ENCODE measurements at regions not wholly inside any gene's neighbourhood (a gene's known extent, or its start where the extent isn't known, plus 50 kb on each side); places are given as distances from the start of the nearest gene placed in this dataset.
"Not testable (repeated sequence)": the region's sequence is repeated elsewhere in the genome, so short reads cannot be mapped to it uniquely, and the experiment has no call there.

DNA sequence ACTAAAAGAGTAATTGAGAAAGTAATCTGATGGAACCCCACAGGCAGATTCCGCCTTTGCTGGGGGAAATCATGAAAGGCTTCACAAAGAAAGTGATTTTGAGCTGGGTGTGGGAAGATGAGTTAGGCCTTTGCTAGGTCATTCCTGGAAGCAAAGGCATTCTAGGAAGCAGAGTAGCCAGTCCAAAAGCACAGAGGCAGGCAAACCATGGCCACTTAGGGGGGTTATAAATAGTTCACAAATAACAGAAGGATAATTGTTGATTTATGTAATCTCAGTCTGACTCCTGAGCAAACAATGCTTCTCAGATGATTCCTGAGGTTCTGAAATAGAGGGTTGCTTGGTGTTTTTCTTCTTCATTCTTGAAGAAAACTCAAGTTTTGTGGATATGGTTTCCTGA is 576.3 kb downstream of the NTRK3 start:
- H3K4me3 ChIP-seq: no peak overlapping the region
- peaks cover 0 to 15% (median 6%) of the 10 kb centered on the region in 4 donors for H3K9me3 ChIP-seq
- no peaks in the 10 kb centered on the region for H3K4me1 ChIP-seq
- TF ChIP-seq POLR2AphosphoS5 (IDR thresholded peaks at IDR 0.05) (no peak), EP300 (IDR thresholded peaks at IDR 0.05) (no peak), POLR2A (IDR thresholded peaks at IDR 0.05) (no peak)
- TF ChIP-seq, protein P1, sequence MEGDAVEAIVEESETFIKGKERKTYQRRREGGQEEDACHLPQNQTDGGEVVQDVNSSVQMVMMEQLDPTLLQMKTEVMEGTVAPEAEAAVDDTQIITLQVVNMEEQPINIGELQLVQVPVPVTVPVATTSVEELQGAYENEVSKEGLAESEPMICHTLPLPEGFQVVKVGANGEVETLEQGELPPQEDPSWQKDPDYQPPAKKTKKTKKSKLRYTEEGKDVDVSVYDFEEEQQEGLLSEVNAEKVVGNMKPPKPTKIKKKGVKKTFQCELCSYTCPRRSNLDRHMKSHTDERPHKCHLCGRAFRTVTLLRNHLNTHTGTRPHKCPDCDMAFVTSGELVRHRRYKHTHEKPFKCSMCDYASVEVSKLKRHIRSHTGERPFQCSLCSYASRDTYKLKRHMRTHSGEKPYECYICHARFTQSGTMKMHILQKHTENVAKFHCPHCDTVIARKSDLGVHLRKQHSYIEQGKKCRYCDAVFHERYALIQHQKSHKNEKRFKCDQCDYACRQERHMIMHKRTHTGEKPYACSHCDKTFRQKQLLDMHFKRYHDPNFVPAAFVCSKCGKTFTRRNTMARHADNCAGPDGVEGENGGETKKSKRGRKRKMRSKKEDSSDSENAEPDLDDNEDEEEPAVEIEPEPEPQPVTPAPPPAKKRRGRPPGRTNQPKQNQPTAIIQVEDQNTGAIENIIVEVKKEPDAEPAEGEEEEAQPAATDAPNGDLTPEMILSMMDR (IDR thresholded peaks at IDR 0.05): no peak
- no peak overlapping the region for H3K27ac ChIP-seq
- intact Hi-C loops (cut with DNase I; ENCODE audit: low total_unique reads): no loop called here
- H3K27me3 ChIP-seq: no peaks in the 10 kb centered on the region
- H3K36me3 ChIP-seq: no peaks in the 10 kb centered on the region
- WGBS, 5 donors: 85 to 96% (median 93%) methylated on average over 1 of the region's 1 CpG
- no peak for DNase-seq

DNA sequence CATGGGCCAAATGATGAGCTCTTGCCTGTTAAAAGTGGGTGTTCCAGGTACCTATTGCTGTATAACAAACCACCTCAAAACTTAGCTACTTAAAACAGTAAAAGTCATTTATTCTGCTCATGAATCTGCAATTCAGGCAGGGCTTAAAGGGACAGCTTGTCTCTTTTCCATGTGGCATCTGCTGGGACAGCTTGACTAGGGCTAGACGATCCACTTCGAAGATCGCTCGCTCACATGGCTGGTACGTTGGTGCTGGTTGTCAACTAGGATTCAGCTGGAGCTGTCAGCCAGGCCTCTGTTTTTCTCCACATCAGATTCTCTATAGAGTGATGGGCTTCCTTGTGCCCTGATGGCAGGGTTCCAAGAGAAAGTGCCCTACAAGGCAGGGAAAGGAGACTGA is 581.3 kb downstream of the NTRK3 start:
- no peak overlapping the region for H3K27ac ChIP-seq
- no peaks in the 10 kb centered on the region for H3K4me1 ChIP-seq
- TF ChIP-seq POLR2AphosphoS5 (IDR thresholded peaks at IDR 0.05) (no peak), POLR2A (IDR thresholded peaks at IDR 0.05) (no peak)
- intact Hi-C loops (cut with DNase I; ENCODE audit: low total_unique reads): no loop called here
- no peak for DNase-seq
- H3K36me3 ChIP-seq: no peaks in the 10 kb centered on the region
- H3K9me3 ChIP-seq: peaks cover 0 to 17% (median 6%) of the 10 kb centered on the region in 4 donors
- no peak overlapping the region for H3K4me3 ChIP-seq
- WGBS, 5 donors: 78 to 95% (median 89%) methylated on average over 5 of the region's 5 CpGs
- no peaks in the 10 kb centered on the region for H3K27me3 ChIP-seq

DNA sequence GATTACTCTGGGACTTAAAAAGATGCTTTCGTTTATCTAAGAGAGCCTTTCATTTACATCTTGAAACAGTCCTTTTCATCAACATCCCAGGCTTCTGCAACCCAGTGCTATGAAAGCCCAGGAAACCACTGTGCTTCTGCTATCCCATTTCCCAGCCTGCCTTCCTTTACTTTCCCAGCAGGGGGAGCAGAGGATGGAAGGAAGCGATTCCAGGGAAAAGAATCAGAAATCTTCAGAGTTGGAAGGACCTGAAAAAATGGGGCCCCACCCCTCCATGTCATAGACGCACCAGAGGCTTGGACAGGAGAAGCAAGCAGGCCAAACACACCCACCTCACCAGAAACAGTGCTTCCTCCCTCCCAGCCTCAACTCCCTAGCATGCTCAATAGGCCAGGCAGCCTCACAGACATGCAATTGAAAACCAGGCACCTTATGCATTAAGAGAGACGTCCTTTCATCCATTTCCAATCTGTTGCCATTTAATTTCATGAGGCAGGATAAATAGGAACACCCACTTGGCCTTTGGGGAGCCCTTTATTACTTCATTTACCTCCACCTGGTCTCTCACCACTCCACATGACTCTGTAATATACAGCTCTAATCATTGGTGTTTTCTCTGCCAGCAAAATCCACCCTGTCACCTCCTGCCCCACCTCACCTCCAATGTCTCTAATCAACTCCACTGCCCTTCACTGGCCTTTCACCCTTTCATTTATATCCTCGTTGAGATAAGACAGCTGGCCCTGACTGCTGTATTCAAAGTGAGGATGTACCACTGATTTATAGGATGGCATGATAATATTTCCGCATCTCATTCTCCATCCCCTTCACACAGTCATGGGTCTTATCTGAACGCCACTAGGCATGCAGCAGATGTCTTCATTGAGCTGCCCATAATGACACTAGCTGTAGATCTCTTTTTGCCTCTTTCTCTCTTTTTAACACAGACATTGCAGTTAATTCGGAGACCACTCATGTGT is 583.9 kb downstream of the NTRK3 start:
- peaks cover 3 to 21% (median 10%) of the 10 kb centered on the region in 4 donors for H3K9me3 ChIP-seq
- H3K27me3 ChIP-seq: no peaks in the 10 kb centered on the region
- 45 to 55% (median 49%) methylated on average over 8 of the region's 8 CpGs for WGBS, 5 donors
- intact Hi-C loops (cut with DNase I; ENCODE audit: low total_unique reads): no loop called here
- no peak overlapping the region for H3K4me3 ChIP-seq
- no peak for TF ChIP-seq EP300 (IDR thresholded peaks at IDR 0.05)
- TF ChIP-seq POLR2AphosphoS5 (IDR thresholded peaks at IDR 0.05): no peak
- no peak for TF ChIP-seq POLR2A (IDR thresholded peaks at IDR 0.05)
- TF ChIP-seq, protein P1 (IDR thresholded peaks at IDR 0.05): peak in 3 of 7 experiments; percentile 24 to 39 (median 32)
- no peak overlapping the region for H3K27ac ChIP-seq
- H3K36me3 ChIP-seq: no peaks in the 10 kb centered on the region
- H3K4me1 ChIP-seq: no peaks in the 10 kb centered on the region
- peak in 1 of 2 donors; percentile 20 for DNase-seq

DNA sequence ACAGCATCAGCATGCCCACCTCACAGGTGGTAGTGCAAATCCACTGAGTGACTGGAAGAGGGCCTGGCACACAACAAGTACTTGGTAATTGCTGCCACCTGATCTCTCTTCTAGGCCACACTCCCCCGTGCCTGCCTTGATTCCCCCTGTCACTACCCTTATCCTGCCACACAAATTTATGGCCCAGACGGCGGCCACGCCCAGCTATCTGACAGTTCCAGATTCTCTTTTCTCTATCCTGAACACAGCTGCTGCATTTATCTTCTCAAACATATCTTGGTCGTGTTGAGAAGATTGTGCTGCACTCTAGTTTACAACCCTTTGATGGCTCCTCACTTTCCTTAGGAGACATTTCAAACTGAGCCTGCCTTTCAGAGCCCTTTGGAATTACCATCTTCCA is 585.2 kb downstream of the NTRK3 start:
- 46 to 78% (median 62%) methylated on average over 5 of the region's 5 CpGs for WGBS, 5 donors
- no peak for DNase-seq
- H3K4me1 ChIP-seq: no peaks in the 10 kb centered on the region
- peaks cover 3 to 25% (median 12%) of the 10 kb centered on the region in 4 donors for H3K9me3 ChIP-seq
- TF ChIP-seq, protein P1 (IDR thresholded peaks at IDR 0.05): no peak
- no peak for TF ChIP-seq POLR2AphosphoS5 (IDR thresholded peaks at IDR 0.05)
- no peak for TF ChIP-seq EP300 (IDR thresholded peaks at IDR 0.05)
- no peak for TF ChIP-seq POLR2A (IDR thresholded peaks at IDR 0.05)
- H3K27ac ChIP-seq: no peak overlapping the region
- H3K27me3 ChIP-seq: no peaks in the 10 kb centered on the region
- H3K4me3 ChIP-seq: no peak overlapping the region
- no peaks in the 10 kb centered on the region for H3K36me3 ChIP-seq
- intact Hi-C loops (cut with DNase I; ENCODE audit: low total_unique reads): no loop called here

DNA sequence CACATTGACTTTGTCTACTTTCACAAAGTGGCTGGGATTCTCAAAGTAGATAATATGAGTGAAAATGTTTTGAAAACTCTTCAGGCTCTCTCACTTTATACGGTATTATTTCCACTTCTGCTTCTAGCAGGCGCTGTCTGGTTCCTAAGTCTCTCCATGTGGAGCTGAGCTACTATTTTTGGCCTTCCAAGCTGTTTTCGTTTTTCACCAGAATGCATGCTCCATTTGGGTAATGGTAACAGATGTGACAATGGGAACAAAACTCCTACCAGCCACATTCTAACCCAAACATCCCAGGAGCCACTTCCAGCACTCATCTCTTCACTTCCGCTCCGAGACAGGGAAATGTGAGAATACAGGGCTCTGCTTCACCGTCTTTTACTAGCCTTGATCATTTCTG is 586.7 kb downstream of the NTRK3 start:
- WGBS, 5 donors: 80 to 85% (median 82%) methylated on average over 6 of the region's 6 CpGs
- H3K27me3 ChIP-seq: no peaks in the 10 kb centered on the region
- peaks cover 3 to 25% (median 10%) of the 10 kb centered on the region in 4 donors for H3K9me3 ChIP-seq
- no peak for DNase-seq
- no peak overlapping the region for H3K4me3 ChIP-seq
- H3K27ac ChIP-seq: no peak overlapping the region
- H3K36me3 ChIP-seq: no peaks in the 10 kb centered on the region
- no peak for TF ChIP-seq POLR2A (IDR thresholded peaks at IDR 0.05)
- no peak for TF ChIP-seq POLR2AphosphoS5 (IDR thresholded peaks at IDR 0.05)
- TF ChIP-seq EP300 (IDR thresholded peaks at IDR 0.05): no peak
- TF ChIP-seq, protein P1 (IDR thresholded peaks at IDR 0.05): no peak
- intact Hi-C loops (cut with DNase I; ENCODE audit: low total_unique reads): no loop called here
- no peaks in the 10 kb centered on the region for H3K4me1 ChIP-seq

DNA sequence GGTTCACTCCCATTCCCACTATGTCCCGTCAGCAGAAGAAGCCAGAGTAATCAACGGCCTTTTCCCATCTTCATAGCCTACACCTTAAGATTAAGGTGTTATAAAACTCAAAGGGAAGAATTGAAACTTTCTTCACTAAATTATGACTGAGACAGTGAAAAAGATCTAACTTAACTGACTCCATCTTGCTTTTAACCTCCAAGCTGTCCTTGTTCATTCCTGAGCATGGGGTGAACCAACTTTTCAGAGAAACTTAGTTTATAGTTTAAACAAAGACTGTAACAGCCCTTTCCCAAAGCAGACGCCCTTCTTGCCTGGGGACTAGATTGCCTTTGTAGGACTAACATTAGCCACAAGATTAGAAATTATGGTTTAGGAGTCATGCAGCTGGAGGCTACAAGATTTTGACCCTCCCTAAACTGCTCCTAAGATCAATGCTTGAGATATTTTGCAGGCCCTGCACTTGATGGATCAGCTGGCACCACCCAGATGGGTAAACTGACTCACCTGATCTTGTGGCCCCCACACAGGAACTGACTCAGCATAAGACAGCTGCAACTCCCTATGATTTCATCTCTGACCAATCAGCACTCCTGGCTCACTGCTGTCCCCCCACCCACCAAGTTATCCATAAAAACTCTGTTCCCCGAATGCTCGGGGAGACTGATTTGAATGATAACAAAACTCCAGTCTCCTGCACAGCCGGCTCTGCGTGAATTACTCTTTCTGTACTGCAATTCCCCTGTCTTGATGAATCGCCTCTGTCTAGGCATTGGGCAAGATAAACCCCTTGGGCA is 587.6 kb downstream of the NTRK3 start:
- H3K27me3 ChIP-seq; H3K27ac ChIP-seq; H3K36me3 ChIP-seq; H3K4me1 ChIP-seq; intact Hi-C loops (cut with DNase I; ENCODE audit: low total_unique reads); DNase-seq; H3K4me3 ChIP-seq: not testable (repeated sequence)
- peaks cover 3 to 28% (median 10%) of the 10 kb centered on the region in 4 donors for H3K9me3 ChIP-seq
- 86 to 91% (median 89%) methylated on average over 8 of the region's 8 CpGs for WGBS, 5 donors
